GM21390 (cell line): ENCODE measurements at regions not wholly inside any gene's neighbourhood (a gene's known extent, or its start where the extent isn't known, plus 50 kb on each side); places are given as distances from the start of the nearest gene placed in this dataset.

Experiments used
- ATAC-seq: cut with Tn5 transposase; IDR thresholded peaks from one replicate; pipeline ENCODE4 v1.9.1; 2021; ENCODE audit not compliant: unreplicated experiment

GRCh38 chr6:163971841-163972838, 557.6 kb downstream of the QKI start:
- ATAC-seq = no peak

DNA sequence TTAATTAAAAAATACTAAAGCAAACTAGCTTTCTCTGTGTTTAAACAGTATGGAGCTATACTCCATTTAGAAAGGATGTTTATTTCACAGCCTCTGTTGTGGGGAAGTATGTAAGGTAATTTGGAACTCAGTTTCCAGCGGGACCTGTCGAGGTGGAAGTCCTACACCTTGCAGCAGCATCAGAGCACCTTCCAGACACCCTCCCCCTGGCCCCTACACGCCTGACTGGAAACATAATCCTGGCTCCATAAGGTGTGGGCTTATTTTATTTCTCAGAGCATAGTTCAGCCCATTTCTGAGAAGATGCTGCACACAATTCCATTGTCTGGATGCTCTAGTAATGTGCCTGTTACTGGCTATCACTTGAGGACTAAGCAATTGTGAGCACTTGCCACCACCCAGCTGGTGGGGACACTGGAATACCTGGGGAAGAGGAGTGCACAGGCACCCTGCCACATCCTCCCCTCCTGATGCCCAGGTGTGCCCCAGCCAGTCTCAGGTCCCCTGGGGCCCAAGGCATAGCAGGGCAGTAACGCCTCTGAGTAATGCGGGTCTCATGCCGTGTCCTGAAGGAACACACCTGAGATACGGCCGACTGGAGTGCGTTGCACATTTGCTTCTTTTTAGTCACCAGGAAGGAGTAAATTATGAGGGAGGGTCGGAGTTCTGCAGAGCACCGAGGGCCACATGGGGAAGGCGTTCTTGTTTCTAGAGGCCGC, 556.5 kb downstream of the QKI start:
- ATAC-seq = no peak

DNA sequence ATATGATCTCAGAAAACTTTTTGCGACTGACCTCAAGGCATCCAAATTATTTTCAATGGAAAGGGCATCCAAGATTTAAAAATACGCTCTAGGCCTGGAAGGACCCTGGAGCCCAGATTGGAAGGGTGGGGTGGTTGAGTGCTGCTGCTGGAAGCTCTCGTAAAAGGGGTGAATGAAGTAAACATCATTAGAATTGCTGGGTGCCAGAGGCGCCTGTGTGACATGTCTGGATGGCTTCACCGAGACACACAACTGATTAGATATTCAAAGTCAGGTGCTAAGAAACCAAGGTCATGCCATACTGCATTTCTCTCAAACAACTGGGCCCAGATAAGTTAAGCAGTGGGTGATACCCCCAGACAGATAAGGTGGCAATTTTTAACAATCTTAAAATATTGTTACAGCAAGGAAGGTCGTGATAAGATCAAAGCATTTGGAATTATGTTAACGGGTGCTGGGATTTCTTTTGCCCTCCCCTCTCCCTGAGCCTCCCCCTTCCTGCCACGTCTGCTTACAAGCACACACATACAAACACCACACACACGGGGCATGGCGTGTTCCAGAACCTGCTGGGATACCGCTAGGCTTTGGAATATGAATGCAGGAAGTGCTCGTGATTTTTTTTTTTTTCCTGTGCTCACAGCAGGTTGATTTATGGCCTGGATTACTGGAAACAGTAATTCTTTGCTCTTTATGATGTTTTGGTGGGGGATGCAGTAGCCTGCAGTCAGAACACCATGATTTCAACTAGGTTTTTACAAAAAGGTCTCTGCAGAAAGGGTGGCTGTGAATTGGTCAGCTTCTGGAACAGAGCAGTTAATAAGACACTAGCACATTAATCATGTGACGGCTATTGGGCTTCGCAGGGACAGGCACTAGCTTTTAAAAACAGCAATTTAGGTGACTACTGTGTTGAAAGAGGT, 551.2 kb downstream of the QKI start:
- no peak for ATAC-seq

- no peak for ATAC-seq
Observed at GRCh38 chr6:163964789-163965188, 550.3 kb downstream of the QKI start.

DNA sequence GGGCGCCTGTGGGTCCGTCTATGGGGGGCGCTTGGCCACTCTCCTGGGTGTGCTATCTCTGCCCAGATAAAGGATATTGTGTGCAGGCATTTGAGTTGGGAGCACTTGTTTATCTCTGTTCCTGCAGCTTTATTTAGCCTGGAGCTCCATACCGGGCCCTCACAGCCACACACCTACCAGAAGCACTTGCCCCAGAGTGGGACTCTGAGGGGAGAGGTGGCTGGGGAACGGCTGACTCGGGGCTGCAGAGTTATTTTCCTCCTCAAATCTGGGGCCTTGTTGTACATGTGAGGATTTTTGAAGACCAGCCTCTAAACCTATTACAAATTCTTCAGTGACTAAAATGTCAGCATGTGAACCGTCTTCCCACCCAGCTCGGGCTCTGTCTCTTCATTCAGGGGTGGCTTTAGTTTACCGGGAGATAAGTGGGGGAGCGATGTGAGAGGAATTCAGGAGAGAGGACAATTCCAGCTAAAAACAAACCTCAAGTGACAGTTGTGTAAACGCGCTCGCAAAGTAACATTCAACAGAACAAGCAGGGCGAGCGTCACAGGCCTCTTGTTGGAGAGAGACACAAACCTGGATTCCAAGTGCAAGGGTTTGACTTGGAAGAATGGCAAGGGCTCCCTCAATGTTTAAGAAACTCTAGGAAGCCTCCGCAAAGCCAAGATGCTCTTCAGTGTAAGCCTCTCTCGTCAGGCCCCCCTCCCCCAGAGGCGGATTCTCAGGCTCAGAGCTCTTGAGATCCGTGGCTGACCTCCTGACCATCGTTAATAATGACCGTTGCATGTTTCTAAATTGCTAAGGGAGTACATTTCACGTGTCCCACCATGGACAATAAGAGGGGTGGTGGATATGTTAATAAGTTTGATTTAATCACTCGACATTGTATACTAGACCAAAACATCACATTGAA, 548.9 kb downstream of the QKI start:
- no peak for ATAC-seq

- no peak for ATAC-seq
Observed at GRCh38 chr6:163962627-163963117, 548.2 kb downstream of the QKI start.

DNA sequence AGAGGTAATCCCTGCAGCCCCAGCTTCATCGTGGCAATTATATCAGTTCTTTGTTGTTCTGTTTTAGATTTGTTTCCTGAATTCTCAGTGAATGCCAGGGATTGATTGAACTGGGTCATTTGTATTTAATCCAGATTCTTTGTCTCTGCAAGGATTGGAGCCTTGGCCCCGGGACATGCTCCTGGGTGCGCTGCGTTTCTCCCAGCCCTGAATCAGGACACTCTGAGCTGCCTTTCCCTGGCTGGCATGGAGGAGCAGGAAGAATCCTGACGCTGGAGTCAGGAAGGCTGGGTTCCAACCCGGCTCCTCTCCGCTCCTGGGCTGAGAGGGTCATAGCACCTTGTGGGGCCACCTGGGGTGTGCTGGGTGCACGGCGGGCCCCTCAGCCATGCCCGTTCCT, 545.6 kb downstream of the QKI start:
- no peak for ATAC-seq

- no peak for ATAC-seq
Observed at GRCh38 chr6:163958646-163959045, 544.1 kb downstream of the QKI start.

- ATAC-seq = peak; percentile 99
Observed at GRCh38 chr6:163956571-163957407, 542.3 kb downstream of the QKI start.

DNA sequence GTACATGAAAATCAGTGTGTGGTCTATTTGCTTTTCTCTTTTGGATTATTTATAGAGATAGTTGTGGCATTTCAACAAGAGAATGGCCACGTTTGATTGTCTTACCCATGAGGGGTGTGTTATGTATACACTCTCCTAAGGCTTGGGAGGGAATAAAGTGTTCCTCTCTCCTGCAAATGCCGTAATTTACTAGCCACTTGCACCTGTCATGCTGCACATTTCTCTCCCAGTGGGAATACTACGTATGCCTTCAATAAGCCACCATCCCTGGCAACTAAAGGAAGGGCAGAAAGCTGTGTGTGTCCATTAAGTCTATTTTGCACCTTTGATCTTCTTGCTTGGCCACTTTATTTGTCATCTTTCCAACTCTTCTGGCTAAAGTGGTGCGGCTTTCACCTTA, 541.2 kb downstream of the QKI start:
- ATAC-seq = no peak

DNA sequence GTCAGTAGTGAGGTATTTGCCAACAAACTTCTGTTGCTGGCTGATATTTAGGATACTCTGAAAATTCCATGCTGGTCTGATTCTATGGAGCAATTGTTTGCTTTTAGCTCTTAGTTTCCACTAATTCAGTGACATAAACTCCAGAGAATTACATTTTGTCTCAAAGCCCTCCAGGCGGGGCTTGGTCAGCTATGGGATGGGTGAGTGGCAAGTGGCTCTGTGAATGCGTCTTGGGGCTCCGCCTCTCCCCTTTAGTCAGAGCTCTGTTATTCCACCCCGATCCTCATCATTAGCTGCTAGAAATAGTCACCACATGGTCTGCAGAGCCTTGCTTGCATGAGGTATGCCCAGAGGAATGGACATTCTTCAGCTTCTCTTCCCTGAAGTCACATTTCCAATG, 540.6 kb downstream of the QKI start:
- no peak for ATAC-seq

GRCh38 chr6:163954088-163954775, 539.7 kb downstream of the QKI start:
- no peak for ATAC-seq

DNA sequence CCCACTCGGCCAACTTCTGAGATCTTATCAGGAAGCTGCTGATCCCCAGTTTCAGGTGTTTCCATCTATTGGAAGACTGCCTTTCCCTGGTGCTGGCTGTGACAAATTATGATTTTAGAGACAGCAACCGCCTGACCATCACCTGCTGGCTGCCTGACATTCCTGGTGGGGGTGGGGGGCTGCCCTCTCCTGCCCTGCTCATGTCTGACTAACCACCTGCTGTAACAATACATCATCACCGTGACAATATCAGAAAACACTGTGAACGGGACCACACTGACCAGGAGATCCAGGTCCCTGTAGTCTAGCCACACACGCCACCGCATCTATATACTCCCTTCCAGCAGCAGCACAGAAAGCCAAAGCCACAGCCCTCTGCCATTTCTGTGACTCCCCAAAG, 537.5 kb downstream of the QKI start:
- ATAC-seq = no peak

DNA sequence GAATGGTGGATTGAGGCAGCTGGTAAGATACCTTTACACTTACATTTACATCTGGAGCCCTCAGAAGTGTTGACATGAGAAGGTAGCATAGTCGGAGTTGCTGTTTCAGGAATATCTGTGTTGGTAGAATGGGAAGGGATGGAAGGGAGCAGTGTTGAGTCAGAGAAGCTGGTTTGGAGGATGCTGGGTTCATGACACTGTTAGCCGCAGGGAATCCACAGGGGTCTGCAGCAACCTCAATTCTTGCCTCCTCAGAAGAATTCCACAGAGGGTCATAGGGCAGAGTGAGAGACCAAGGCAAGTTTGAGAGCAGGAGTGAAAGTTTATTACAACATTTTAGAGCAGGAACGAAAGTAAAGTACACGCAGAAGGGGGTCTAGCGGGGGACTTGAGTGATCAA, 536.8 kb downstream of the QKI start:
- ATAC-seq = no peak

- no peak for ATAC-seq
Observed at GRCh38 chr6:163950159-163950558, 535.6 kb downstream of the QKI start.

DNA sequence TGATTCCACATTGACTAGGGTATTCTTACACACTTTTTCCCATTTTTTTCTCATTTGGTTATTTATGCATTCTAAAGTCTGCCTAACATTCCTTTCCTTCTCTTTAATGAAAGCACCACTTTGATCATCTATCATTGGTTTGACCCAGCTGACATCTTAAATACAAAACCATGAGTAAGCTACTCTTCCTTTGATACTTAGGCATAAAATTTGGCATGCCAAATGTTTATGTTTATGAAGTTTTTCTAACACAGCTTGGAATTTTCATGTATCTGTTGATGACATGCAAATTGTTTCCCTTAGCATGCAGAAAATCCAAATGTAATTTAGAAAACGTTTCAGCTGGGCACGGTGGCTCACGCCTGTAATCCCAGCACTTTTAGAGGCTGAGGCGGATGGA, 534.9 kb downstream of the QKI start:
- ATAC-seq = no peak

DNA sequence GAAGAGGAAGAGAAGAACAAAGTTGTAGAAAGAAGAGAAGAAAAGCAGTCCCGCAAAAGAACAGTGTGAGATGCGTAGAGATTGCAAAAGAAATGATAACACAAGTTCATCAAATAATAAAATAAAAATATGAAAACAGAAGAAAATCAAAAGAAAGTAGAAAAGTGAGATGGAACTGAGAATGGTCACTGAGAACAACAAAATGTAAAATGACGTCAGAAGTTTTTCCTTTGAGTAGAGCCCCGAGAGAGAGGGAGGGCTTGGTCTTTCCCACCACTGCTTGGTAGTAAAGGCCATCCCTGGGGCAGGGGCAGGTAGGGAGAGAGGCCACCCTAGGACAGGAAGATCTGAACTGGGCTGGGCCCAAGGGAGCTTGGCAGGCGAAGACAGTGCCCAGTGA, 533.7 kb downstream of the QKI start:
- ATAC-seq = no peak

GRCh38 chr6:163947276-163947675, 532.8 kb downstream of the QKI start:
- ATAC-seq = no peak
